Mesothelial cell of epicardium (in vitro differentiated cells): ENCODE measurements at regions not wholly inside any gene's neighbourhood (a gene's known extent, or its start where the extent isn't known, plus 50 kb on each side); places are given as distances from the start of the nearest gene placed in this dataset.
A peak's percentile ranks its signal among the peaks of the same experiment; 100 is the strongest.
"Not testable (repeated sequence)": the region's sequence is repeated elsewhere in the genome, so short reads cannot be mapped to it uniquely, and the experiment has no call there.

Source experiments
- DNase-seq, 2 experiments: peaks; one replicate each; pipeline ENCODE4 v3.0.0; 2021; ENCODE audit warnings: low spot score in 2 of 2; ENCODE audit not compliant: unreplicated experiment in 2 of 2
- H3K27ac Mint-ChIP-seq: 2 replicates; pipeline ENCODE4 v1.8.0; 2021; ENCODE audit warnings: mixed read lengths
- H3K27me3 Mint-ChIP-seq: 2 replicates; pipeline ENCODE4 v1.8.0; 2021; ENCODE audit warnings: low read depth, mixed read lengths
- H3K36me3 Mint-ChIP-seq: 2 replicates; pipeline ENCODE4 v1.8.0; 2021; ENCODE audit warnings: mixed read lengths
- H3K4me1 Mint-ChIP-seq: 2 replicates; pipeline ENCODE4 v1.8.0; 2021; ENCODE audit warnings: mixed read lengths
- H3K4me3 Mint-ChIP-seq: 2 replicates; pipeline ENCODE4 v1.8.0; 2021; ENCODE audit warnings: mild to moderate bottlenecking, moderate library complexity, mixed read lengths
- H3K9me3 Mint-ChIP-seq: 2 replicates; pipeline ENCODE4 v1.8.0; 2021; ENCODE audit warnings: mixed read lengths
- TF ChIP-seq, protein P1 (sequence below): fragments of 200-600 bp; sonication (generic); IDR thresholded peaks from one replicate; pipeline ENCODE4 v1.5.0; 2021; ENCODE audit warnings: antibody characterized with exemption; ENCODE audit not compliant: unreplicated experiment

DNA sequence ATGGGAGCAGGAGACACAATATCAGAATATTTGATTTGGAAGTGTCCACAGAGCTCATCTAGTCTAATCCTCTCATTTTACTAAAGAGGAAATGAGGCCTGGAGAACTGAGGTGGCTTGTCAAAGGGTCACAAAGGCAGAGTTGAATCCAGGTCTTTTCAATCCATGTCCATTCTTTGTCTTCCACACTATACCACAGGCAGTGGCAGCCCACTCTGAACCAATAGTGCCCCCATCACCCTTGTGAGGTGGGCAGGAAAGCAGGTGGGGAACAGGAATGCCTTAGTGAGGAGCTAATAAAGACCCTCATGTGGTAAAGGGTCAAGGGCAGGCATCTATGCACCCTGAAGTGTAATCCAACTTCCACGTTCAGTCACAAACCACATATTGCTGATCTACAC, 134.8 kb upstream of the EGLN3 start:
- Mint-ChIP-seq H3K4me3 (no peak overlapping the region), H3K4me1 (peaks cover 21% of the 10 kb centered on the region), H3K9me3 (peaks cover 13% of the 10 kb centered on the region), H3K27ac (no peak overlapping the region), H3K36me3 (peaks cover 3% of the 10 kb centered on the region), H3K27me3 (no peaks in the 10 kb centered on the region)
- TF ChIP-seq, protein P1, sequence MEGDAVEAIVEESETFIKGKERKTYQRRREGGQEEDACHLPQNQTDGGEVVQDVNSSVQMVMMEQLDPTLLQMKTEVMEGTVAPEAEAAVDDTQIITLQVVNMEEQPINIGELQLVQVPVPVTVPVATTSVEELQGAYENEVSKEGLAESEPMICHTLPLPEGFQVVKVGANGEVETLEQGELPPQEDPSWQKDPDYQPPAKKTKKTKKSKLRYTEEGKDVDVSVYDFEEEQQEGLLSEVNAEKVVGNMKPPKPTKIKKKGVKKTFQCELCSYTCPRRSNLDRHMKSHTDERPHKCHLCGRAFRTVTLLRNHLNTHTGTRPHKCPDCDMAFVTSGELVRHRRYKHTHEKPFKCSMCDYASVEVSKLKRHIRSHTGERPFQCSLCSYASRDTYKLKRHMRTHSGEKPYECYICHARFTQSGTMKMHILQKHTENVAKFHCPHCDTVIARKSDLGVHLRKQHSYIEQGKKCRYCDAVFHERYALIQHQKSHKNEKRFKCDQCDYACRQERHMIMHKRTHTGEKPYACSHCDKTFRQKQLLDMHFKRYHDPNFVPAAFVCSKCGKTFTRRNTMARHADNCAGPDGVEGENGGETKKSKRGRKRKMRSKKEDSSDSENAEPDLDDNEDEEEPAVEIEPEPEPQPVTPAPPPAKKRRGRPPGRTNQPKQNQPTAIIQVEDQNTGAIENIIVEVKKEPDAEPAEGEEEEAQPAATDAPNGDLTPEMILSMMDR = no peak
- DNase-seq = no peak

DNA sequence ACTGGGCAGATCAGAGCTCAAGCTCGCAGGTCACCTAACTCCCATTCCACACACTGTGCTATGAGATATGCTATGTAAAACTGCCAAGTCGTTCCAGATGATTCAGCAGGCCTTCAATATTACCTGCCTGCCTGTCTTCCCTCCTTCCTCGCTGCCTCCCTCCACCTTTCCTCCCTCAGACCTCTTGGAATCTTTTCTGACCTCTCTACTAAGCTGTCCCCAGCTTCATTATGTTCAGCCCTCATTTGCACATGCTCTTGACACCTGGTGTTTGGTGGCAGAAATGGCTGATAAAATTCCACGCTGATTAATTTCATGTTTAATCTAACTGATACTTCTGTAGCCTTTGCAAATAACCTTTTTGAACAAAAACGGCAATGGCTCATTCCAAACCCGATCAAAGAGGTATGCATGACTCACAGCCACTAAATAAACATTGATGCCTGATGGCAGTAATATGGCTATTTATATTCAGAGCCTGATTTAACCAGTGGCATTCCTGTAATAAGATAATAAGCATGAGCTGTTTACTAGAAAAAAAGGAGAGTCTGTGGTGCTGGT, 130.8 kb upstream of the EGLN3 start:
- no peaks in the 10 kb centered on the region for H3K9me3 Mint-ChIP-seq
- H3K4me3 Mint-ChIP-seq = no peak overlapping the region
- H3K27me3 Mint-ChIP-seq = no peaks in the 10 kb centered on the region
- peak overlapping the region; percentile 95 for H3K27ac Mint-ChIP-seq
- DNase-seq = no peak
- TF ChIP-seq, protein P1 = no peak
- H3K36me3 Mint-ChIP-seq = no peaks in the 10 kb centered on the region
- H3K4me1 Mint-ChIP-seq = peaks cover 24% of the 10 kb centered on the region

DNA sequence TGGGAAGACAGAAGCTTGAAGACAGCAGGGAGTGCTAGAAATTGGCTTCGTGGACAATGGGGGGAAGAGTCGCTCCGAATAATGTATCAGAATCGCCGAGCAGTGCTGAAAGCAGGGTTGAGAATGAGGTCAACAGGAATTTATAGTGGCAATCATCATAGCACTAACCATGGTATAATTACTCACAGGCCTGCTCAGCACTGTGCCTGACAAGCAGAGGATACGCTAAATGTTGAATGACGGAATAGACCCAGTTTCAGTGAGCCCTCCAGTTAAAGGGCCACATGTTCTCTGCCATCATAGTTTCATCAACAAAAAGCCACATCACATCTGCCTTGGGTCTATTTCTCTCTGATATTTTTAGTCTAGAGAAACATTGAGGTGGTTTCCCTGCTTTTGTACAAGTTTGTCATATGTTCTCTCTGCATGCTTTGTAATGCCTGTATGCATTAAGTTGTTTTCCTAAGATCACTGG, 130.3 kb upstream of the EGLN3 start:
- no peak overlapping the region for H3K4me3 Mint-ChIP-seq
- H3K27ac Mint-ChIP-seq = peak overlapping the region; percentile 95
- no peak for DNase-seq
- no peaks in the 10 kb centered on the region for H3K36me3 Mint-ChIP-seq
- no peaks in the 10 kb centered on the region for H3K27me3 Mint-ChIP-seq
- H3K4me1 Mint-ChIP-seq = peaks cover 24% of the 10 kb centered on the region
- TF ChIP-seq, protein P1 = no peak
- no peaks in the 10 kb centered on the region for H3K9me3 Mint-ChIP-seq

DNA sequence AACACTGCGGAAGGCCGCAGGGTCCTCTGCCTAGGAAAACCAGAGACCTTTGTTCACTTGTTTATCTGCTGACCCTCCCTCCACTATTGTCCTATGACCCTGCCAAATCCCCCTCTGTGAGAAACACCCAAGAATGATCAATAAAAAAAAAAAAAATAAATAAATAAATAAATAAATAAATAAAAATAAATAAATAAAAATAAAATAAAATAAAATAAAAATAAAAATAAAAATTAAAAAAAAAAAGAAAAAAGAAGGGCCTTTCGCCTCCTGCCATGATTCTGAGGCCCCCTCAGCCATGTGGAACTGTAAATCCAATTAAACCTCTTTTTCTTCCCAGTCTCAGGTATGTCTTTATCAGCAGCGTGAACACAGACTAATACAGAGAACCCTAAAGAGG, 128.8 kb upstream of the EGLN3 start:
- not testable (repeated sequence) for H3K27ac Mint-ChIP-seq

DNA sequence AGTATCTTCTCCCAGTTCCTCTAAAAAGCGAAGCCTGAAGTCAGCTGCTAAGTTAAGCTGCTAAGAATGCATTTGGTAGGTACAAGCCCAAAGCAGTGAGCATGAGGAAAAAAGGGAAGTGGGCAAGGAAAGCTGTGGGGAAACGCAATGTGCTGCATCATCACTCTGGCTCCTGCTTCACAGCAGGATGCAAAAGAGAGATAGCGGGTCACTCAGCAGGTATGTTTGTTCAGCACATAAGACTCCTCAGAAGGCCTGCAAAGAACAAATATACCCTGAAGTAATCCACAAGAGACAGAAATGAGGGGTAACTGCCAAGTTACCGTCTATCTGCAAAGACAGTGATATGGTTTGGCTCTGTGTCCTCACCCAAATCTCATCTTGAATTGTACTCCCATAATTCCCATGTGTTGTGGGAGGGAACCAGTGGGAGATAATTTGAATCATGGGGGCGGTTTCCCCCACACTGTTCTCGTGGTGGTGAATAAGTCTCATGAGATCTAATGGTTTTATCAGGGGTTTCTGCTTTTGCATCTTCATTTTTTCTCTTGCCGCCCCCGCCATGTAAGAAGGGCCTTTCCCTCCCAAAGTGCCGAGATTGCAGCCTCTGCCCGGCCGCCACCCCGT, 127.4 kb upstream of the EGLN3 start:
- Mint-ChIP-seq H3K9me3 (no peaks in the 10 kb centered on the region), H3K4me3 (no peak overlapping the region), H3K36me3 (no peaks in the 10 kb centered on the region), H3K4me1 (peaks cover 24% of the 10 kb centered on the region), H3K27ac (no peak overlapping the region), H3K27me3 (no peaks in the 10 kb centered on the region)
- TF ChIP-seq, protein P1 = no peak
- no peak for DNase-seq

More for the DNA sequence above, 128.8 kb upstream of the EGLN3 start:
- H3K4me1 Mint-ChIP-seq = peaks cover 24% of the 10 kb centered on the region
- not testable (repeated sequence) for DNase-seq, H3K36me3 Mint-ChIP-seq, H3K9me3 Mint-ChIP-seq, H3K4me3 Mint-ChIP-seq, H3K27me3 Mint-ChIP-seq

DNA sequence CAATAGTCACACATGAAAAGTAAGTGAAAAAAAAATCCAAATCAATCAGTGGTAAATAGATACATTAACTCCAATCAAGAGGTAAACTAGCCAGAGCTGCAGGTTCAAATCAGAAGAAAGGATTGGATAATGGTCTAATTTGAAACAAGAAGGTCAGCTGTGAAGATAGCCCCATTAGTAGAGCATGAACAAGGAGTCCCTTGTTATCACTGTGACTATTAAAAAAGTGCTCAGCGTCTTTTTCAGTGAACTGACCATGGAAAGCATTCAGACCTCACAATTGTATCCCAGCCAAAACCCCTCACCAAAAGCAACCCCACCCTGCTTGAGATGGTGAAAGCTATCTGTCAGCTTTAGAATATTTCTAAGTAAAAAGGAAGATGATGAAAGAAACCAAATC, 125.0 kb upstream of the EGLN3 start:
- Mint-ChIP-seq H3K4me3 (no peak overlapping the region), H3K9me3 (peaks cover 11% of the 10 kb centered on the region), H3K36me3 (no peaks in the 10 kb centered on the region), H3K27me3 (no peaks in the 10 kb centered on the region), H3K4me1 (peaks cover 5% of the 10 kb centered on the region), H3K27ac (no peak overlapping the region)
- DNase-seq = no peak
- TF ChIP-seq, protein P1 = no peak
